Endothelial cell of umbilical vein (primary cell): ENCODE measurements at regions not wholly inside any gene's neighbourhood (a gene's known extent, or its start where the extent isn't known, plus 50 kb on each side); places are given as distances from the start of the nearest gene placed in this dataset.

Source experiments
- BruUV-seq: library from RNA; stranded (reverse); fragments of 400-500 nt; replicated peaks from 2 replicates; lab custom pipeline; 2021; lab: Mats Ljungman, UMichigan
- CTCF ChIA-PET: fragments of 300-600, 350-600 bp; sonication (Branson Sonifier 250); formaldehyde crosslinking; loops from one replicate; lab custom pipeline; 2021; ENCODE audit warnings: antibody characterized with exemption, inconsistent platforms; lab: Charles Lee
- POLR2A ChIA-PET: fragments of 300-600, 350-600 bp; sonication (Branson Sonifier 250); formaldehyde crosslinking; loops from one replicate; lab custom pipeline; 2021; ENCODE audit warnings: antibody characterized with exemption, inconsistent platforms; lab: Charles Lee
- DNase-seq: peaks from one replicate; pipeline ENCODE4 v3.0.0-alpha.2; 2011; ENCODE audit warnings: low read depth, low spot score
- FAIRE-seq: peaks from 2 replicates; lab custom pipeline; 2011; peaks lifted over from hg19 to GRCh38; lab: Jason Lieb, UNC
- H2AFZ ChIP-seq: 2 replicates; pipeline ENCODE4 v1.6.0; 2012; ENCODE audit warnings: low read depth, low read length, control low read depth, inconsistent platforms
- H3K27ac ChIP-seq: 2 replicates; pipeline ENCODE4 v1.5.1; 2011; ENCODE audit warnings: low read depth, mild to moderate bottlenecking, control low read depth, low read length, moderate library complexity; ENCODE audit not compliant: insufficient read depth
- H3K27me3 ChIP-seq, 2 experiments: 2 replicates each; pipeline versions ENCODE4 v1.6.0 to v1.6.1; 2011; ENCODE audit warnings: low read length in 2 of 2, mixed read lengths in 1 of 2; ENCODE audit not compliant: control insufficient read depth in 2 of 2, insufficient read depth in 2 of 2
- H3K36me3 ChIP-seq, 2 experiments: 2 replicates in 1 of 2; 3 replicates in 1 of 2; pipeline ENCODE4 v1.5.1; 2011; ENCODE audit warnings: low read length in 2 of 2, mild to moderate bottlenecking in 1 of 2, moderate library complexity in 1 of 2; ENCODE audit not compliant: control insufficient read depth in 2 of 2, insufficient read depth in 2 of 2; ENCODE audit errors: extremely low read depth in 1 of 2
- H3K4me1 ChIP-seq: 3 replicates; pipeline ENCODE4 v1.5.1; 2011; ENCODE audit warnings: mild to moderate bottlenecking, low read length; ENCODE audit not compliant: control insufficient read depth, insufficient read depth; ENCODE audit errors: extremely low read depth
- H3K4me2 ChIP-seq: 2 replicates; pipeline ENCODE4 v1.6.1; 2011; ENCODE audit warnings: low read length, control low read depth, mixed read lengths; ENCODE audit not compliant: insufficient read depth
- H3K4me3 ChIP-seq, 3 experiments: fragments of 200-600 bp in 1 of 3; sonication (generic), shearing (Covaris generic) in 1 of 3; replicated peaks in 1 of 3; 2 replicates each; pipeline ENCODE4 v1.5.1; 2011 to 2016; ENCODE audit warnings: control low read depth in 3 of 3, low read length in 3 of 3, mild to moderate bottlenecking in 2 of 3, inconsistent platforms in 1 of 3, low read depth in 1 of 3, moderate library complexity in 1 of 3; ENCODE audit not compliant: insufficient read depth in 1 of 3
- H3K79me2 ChIP-seq: 2 replicates; pipeline ENCODE4 v1.6.0; 2012; ENCODE audit warnings: low read length, inconsistent platforms; ENCODE audit not compliant: control insufficient read depth, insufficient read depth
- H3K9ac ChIP-seq: replicated peaks from 2 replicates; pipeline ENCODE3; 2011; ENCODE audit warnings: low read length, control low read depth; ENCODE audit not compliant: insufficient read depth; ENCODE audit errors: extremely low read depth
- H3K9me1 ChIP-seq: replicated peaks from 3 replicates; pipeline ENCODE4 v1.6.0; 2011; ENCODE audit warnings: mild to moderate bottlenecking, low read length; ENCODE audit not compliant: control insufficient read depth, insufficient read depth; ENCODE audit errors: extremely low read depth
- H3K9me3 ChIP-seq: replicated peaks from 2 replicates; pipeline ENCODE4 v1.5.1; 2012; ENCODE audit warnings: low read length, inconsistent platforms; ENCODE audit not compliant: control insufficient read depth, insufficient read depth
- H4K20me1 ChIP-seq: replicated peaks from 2 replicates; pipeline ENCODE3; 2011; ENCODE audit warnings: mild to moderate bottlenecking, low read length; ENCODE audit not compliant: control insufficient read depth, insufficient read depth; ENCODE audit errors: extremely low read depth
- CTCF ChIP-seq, 2 donors: IDR thresholded peaks; 1 replicate in 1 of 2; 2 replicates in 1 of 2; pipeline ENCODE4 v1.5.1; 2011; ENCODE audit warnings: low read length in 2 of 2, mild to moderate bottlenecking in 2 of 2, moderate library complexity in 2 of 2, control low read depth in 1 of 2, inconsistent platforms in 1 of 2, low read depth in 1 of 2; ENCODE audit not compliant: insufficient read depth in 1 of 2; ENCODE audit errors: extremely low read depth in 1 of 2
- EZH2 ChIP-seq: IDR thresholded peaks from 2 replicates; pipeline ENCODE4 v1.6.1; 2012; ENCODE audit warnings: borderline replicate concordance, low read depth, mild to moderate bottlenecking, moderate library complexity, low read length, inconsistent platforms; ENCODE audit not compliant: severe bottlenecking
- FOS ChIP-seq: IDR thresholded peaks from 2 replicates; pipeline ENCODE4 v1.6.1; 2011; ENCODE audit warnings: mild to moderate bottlenecking, low read length, moderate library complexity, borderline replicate concordance; ENCODE audit not compliant: insufficient read depth
- GATA2 ChIP-seq: IDR thresholded peaks from 2 replicates; pipeline ENCODE4 v1.7.0; 2011; ENCODE audit warnings: low read depth, mild to moderate bottlenecking, moderate library complexity, mixed read lengths, low read length; ENCODE audit not compliant: insufficient read length, insufficient read depth
- JUN ChIP-seq: IDR thresholded peaks from 2 replicates; pipeline ENCODE4 v1.6.1; 2011; ENCODE audit warnings: borderline replicate concordance, low read depth; ENCODE audit not compliant: insufficient read length, insufficient read depth
- MYC ChIP-seq: IDR thresholded peaks from one replicate; pipeline ENCODE4 v1.6.1; 2011; ENCODE audit warnings: mild to moderate bottlenecking, low read depth, low read length
- POLR2A ChIP-seq: IDR thresholded peaks from 2 replicates; pipeline ENCODE4 v1.6.1; 2012; ENCODE audit warnings: low read depth, mild to moderate bottlenecking, control low read depth, low read length
- POLR2AphosphoS5 ChIP-seq: IDR thresholded peaks from 2 replicates; pipeline ENCODE4 v1.6.1; 2012; ENCODE audit warnings: low read depth, mild to moderate bottlenecking, control low read depth, low read length, moderate library complexity; ENCODE audit not compliant: insufficient read depth
- dilution Hi-C: fragments of 300-500 bp; cut with MboI; formaldehyde crosslinking; loops from one replicate; pipeline ENCODE4 v1.15.0; 2019; ENCODE audit warnings: low sequenced_read_pairs; ENCODE audit not compliant: extremely low pct_ligation_motif_present
- intact Hi-C: fragments of 100-400 bp; cut with micrococcal nuclease; formaldehyde crosslinking; loops from one replicate; pipeline ENCODE4 v1.10.0; 2022
- TF ChIP-seq, protein P1 (sequence below): IDR thresholded peaks from 2 replicates; pipeline ENCODE4 v1.6.1; 2011; ENCODE audit not compliant: insufficient read depth, insufficient read length

- Histone ChIP-seq H3K4me3 (no peak overlapping the region), H3K9ac (no peak overlapping the region), H2AFZ (no peak overlapping the region), H3K4me1 (peaks cover 11% of the 10 kb centered on the region), H4K20me1 (no peaks in the 10 kb centered on the region), H3K9me1 (no peaks in the 10 kb centered on the region), H3K4me2 (no peak overlapping the region), H3K79me2 (no peaks in the 10 kb centered on the region), H3K36me3 (no peaks in the 10 kb centered on the region), H3K27me3 (no peaks in the 10 kb centered on the region), H3K9me3 (no peaks in the 10 kb centered on the region), H3K27ac (no peak overlapping the region)
- intact Hi-C loops (loop anchor here (5.0 kb wide), 2 partner anchors 81 to 236 kb away; no protein-coding TSS in a partner anchor), dilution Hi-C loops (no loop called here)
- CTCF ChIA-PET = interaction anchor here (0.6 to 3.4 kb wide), 9 partner anchors 9 to 238 kb away, joined by 3 to 30 read pairs (median 6); partner anchors contain the start of gene PSAT1
- DNase-seq (no peak), FAIRE-seq (no peak)
- TF ChIP-seq FOS (no peak), POLR2AphosphoS5 (no peak), JUN (no peak), POLR2A (no peak), MYC (no peak), CTCF (IDR thresholded peaks at IDR 0.05; ENCODE audit: extremely low read depth in 1 of 2, insufficient read depth in 1 of 2, low read depth in 1 of 2, low read length in 2 of 2) (no peak), GATA2 (no peak), EZH2 (no peak)
- TF ChIP-seq, protein P1, sequence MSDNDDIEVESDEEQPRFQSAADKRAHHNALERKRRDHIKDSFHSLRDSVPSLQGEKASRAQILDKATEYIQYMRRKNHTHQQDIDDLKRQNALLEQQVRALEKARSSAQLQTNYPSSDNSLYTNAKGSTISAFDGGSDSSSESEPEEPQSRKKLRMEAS = no peak
- POLR2A ChIA-PET = no interaction called here
- no TSS peak for BruUV-seq
Measured at GRCh38 chr9:78130853-78131252, 99.2 kb upstream of the GNAQ start.
